ENCODE measurements at regions not wholly inside any gene's neighbourhood (a gene's known extent, or its start where the extent isn't known, plus 50 kb on each side); places are given as distances from the start of the nearest gene placed in this dataset.
"Not testable (repeated sequence)": the region's sequence is repeated elsewhere in the genome, so short reads cannot be mapped to it uniquely, and the experiment has no call there.

DNA sequence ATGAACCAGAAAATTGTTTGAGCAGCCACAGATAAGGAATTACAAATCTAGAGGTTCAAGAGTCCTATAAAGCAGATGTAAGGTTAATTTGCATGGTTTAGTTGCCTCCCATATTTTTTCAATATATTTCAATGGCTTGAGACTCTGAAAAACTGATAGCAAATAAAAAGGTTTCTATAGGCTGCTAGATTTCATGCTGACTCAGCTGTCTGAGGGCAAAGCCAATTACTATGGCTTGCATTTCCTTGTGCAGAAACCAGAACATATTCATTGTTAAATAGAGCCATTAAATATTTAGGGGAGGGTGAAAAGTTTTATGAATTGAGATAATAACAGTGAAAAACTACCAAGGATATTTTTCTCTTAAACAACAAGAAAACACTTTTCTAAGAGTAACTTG lies 278.1 kb upstream of the CADM2 start:
- DNase-seq, result no peak

DNA sequence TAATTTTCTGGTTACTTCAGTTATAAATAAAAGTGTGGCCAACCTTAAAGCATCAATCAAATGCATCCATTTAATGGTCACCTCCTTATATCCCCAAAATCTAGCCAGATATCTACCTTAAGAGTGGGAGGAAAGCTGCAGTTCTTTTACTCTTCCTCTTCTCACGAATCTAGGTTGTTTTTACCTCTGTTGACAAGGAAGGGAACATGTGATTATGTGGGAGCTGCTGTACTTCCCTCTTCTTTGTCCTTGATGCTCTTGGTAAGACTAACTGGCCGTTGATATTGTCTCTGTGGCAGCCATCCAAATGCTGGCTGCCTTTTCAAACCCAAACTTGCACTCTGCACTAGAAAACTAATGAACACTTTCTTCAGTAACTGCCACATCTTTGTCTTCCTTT lies 275.3 kb upstream of the CADM2 start:
- DNase-seq, result no peak

DNA sequence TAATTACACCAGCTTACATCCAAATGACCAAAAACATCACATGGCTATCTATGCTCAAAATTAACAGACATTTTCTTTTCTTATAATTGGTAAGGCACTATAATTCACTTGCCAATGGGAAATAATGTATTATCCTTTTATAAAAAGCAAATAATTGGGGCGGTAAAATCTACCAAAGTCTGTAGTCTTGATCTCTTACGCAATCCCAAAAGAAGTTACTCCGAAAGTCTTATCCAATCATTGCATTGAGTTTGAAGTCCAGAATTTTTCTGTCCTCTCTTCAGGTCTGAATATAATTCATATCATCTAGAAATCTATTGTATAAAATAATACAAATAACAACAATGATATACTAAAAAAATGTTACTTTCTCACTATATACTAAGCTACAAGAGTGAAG lies 273.3 kb upstream of the CADM2 start:
- no peak for DNase-seq

DNA sequence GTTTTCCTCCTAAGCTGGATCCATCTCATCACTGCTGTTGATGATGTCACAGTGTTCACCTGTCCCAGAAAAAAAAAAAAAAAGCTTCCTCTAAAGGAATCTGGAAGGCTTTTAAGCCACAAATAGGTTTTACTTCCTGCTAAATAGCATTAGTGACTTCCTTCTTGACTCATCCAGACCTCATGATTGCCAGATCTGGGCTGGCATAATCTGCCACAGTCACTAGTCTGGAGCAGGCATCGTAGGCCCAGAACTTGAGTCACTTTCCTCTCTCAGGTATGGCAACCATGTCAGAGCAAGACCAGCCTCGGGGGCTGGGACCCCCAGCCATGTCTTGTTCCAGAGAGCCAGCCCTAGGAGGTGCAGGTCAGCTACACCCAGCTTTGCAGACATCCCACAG lies 266.5 kb upstream of the CADM2 start:
- DNase-seq, result no peak

DNA sequence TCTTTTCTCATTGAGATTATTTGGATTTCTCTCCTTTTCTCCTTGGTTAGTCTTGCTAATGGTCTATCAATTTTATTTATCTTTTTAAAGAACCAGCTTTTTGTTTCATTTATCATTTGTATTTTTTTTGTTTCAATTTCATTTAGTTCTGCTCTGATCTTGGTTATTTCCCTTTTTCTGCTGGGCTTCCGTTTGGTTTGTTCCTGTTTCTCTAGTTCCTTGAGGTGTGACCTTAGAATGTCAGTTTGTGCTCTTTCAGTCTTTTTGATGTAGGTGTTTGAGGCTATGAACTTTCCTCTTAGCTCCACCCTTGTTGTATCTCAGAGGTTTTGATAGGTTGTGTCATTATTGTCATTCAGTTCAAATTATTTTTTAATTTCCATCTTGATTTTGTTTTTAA lies 248.5 kb upstream of the CADM2 start:
- DNase-seq, result not testable (repeated sequence)

DNA sequence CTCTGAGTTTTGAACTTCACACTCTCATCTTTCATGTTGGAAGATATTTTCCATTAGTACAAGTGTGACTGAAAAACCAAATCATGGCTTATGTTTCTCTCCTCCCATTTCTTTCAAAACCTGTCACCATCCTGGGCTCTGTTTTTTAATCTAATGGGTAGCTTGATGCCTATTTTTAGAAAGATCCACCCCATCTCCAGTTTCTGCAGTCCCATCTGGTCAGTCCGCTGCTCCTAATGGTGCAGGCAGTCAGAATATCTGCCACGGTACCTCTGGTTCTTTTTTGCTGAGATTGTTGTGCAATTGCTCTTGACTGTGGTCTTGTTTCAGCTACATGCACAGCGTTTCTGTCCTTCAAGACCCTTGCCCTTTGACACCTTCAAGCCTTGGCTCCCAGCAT lies 240.9 kb upstream of the CADM2 start:
- DNase-seq, result no peak

DNA sequence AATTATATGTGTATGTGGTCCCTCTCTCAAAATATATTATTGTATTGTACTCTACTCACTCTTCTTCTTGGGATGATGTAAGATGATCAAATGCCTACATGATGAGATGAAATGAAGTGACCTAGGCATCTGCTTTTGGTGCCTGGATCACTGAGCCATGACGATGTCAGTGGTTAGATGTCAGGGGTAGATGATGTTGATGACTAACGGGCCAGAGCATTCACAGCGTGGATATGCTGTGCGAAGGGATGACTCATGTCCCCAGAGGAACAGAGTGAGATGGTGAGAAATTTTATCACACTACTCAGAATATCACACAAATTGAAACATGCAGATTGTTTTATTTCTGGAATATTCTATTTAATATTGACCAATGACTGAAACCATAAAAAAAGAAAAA lies 233.9 kb upstream of the CADM2 start:
- peak; percentile 91 for DNase-seq

DNA sequence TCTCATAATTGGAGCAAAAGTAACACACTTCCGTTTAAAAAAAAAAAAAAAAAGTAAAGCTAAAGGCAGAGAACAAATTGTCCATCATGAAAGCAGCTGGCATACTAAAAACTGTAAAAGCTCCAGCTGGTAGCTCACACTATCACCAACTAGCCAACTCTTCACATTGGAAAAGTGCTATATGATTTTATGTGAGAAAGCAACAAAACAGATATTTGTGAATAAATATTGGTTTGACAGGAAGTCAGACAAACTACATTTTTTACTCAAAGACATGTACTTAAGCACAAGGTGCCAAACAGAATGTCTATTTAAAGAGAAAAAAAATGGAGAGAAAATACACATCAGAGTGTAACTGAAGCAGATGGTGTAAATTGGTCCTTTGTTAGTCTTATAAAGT lies 231.2 kb upstream of the CADM2 start:
- no peak for DNase-seq

DNA sequence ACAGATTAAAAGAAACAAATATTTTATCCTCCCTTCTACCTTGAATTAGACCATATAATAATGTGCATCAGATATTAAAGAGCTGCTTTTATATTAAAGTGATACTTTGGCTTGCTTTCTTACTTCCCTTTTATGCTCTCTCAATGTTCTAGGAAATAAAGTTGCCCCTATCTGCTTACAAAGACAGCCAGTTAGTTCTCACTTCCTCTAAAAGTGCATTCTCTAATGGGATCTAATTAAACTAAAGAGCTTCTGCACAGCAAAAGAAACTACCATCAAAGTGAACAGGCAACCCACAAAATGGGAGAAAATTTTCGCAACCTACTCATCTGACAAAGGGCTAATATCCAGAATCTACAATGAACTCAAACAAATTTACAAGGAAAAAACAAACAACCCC lies 224.1 kb upstream of the CADM2 start:
- not testable (repeated sequence) for DNase-seq

DNA sequence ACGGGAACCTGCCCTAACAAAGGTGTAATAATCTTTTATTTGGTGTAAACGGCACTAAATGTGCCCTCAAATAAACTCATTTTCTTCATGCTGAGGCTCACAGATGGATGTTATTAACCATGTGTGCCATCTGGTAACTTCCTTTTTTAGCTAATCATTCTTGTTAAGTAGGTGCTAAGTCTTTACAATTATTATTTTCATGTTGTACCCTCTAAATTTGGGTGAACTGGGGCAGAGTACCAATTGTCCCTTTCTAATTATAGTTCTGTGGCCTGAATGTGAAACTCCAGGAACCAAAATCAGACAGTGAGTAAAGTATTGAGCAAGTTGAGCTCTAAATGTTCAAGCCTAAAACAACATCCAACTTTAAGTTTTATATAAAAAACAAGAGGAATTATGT lies 220.7 kb upstream of the CADM2 start:
- no peak for DNase-seq

DNA sequence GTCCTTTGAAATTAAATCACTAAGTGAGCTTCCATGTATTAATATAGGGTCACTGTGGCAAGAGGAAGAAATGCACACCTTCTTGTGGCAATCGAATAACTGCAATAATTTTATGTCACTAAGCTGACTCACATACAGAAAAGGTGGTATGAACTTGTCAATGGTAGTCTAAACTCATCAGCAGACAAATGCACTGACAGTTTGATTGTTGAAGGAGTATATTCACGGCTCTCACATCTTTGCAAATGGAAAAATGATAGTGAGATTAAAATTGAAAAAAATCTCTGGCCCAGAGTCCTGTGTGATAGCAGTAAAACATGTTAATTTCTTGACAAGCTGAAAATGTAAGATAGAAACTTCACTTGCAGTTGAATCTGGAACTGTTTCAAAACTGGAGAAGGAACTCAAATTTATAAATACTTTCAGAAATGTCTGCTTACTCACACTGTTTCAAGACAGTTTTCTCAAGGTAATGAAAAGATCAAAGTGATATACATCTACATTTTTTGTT lies 215.8 kb upstream of the CADM2 start:
- DNase-seq, result no peak

DNA sequence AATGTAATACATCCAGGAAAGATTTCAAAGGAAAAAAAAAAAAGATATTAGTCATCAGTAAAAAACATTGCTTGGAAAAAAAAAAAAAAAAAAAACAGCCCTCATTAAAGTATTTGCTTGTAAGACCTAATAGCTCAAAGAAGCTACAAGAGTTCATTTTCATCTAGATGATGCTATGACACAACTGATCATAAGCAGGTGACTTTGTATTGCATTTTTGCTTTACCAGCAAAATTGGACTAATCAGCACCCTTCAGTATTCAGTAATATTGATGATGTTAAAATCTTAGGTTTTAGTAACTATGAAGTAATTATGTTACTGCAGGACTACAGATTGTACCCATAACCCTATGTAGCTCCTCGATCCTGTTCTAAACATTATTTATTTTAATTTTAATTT lies 214.7 kb upstream of the CADM2 start:
- DNase-seq, result no peak

DNA sequence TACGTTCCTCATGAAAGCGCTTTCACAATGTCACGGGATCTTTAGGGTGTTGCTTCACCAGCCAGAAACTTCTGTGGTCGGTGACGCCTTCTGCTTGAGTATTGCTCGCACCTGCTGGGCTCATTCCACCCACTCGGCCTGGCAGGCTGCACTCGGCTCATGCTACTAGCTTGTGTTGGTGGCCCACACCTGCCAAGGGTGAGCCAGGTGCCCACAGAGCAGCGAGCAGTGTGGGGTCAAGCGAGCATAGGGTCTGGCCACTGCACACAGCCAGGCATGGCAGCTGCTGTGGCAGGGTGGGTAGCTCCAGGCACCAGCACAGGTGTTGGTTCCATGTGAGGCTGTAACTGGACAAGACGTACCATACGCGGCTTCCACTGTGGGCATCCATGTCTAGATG lies 202.9 kb upstream of the CADM2 start:
- no peak for DNase-seq

DNA sequence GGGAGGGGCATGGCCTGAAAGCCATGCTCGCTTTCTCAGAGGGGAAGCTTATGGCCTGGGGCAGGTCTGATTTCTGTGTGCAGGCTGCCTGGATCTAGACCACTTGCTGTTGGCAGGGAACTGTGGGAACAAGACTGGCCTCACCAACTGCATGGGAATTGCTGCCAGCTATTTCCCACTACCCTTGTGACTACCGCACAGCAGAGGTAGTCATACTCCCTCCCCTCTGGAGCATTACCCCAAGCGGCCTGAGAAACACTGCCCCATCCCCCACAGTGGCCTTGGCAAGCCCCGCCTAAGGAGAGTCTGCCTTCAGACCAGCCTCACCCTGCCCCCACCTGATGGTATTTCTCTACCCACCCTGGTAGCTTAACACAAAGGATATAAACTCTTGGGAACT lies 199.4 kb upstream of the CADM2 start:
- no peak for DNase-seq

DNA sequence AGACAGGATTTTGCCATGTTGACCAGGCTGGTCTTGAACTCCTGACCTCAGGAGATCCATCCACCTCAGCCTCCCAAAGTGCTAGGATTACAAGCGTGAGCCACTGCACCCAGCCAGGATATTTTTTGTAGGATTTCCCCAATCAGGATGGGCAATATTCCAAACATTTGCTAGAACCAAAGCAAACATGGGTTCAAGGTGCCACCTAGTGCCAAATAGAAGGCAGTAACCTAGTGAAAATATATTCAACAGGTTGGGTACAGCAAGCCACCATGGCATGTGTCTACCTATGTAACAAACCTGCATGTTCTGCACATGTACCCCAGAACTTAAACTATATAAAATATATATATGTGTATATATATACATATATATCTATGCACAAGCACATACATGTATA lies 185.9 kb upstream of the CADM2 start:
- DNase-seq, result no peak

DNA sequence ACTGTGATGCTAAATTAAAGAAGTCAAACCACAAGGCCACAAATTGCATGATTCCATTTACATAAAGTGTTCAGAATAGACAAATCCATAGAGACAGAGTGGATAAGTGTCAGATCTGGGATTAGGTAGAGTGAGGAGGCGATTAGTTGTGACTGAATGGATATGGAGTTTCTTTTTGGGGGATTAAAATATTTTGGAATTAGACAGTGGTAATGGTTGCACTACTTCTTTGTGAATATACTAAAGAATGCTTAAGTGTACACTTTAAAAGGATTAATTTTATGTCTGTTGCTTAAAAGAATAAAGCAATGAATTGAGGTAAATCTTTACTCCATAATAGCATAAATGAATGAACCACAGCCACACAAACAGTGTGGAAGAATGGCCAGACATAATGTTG lies 175.5 kb upstream of the CADM2 start:
- DNase-seq, result no peak

DNA sequence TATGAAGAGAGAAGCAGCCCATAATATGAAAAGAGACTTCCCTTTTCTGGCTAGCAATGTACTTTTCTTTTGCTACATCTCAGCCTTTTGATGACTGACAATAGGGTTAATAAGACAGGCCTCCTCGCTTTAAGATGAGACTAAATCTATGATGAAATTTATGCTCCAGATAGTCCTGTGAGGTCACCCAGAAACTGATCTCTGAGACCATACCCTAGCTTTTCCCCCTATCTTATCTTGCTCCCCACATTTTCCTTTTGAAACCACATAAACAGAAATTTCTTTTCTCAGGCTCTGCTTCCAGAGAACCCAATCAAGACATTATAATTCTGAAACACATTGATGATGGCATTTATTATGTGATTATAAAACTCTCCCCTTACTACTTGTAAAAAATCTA lies 168.8 kb upstream of the CADM2 start:
- no peak for DNase-seq

DNA sequence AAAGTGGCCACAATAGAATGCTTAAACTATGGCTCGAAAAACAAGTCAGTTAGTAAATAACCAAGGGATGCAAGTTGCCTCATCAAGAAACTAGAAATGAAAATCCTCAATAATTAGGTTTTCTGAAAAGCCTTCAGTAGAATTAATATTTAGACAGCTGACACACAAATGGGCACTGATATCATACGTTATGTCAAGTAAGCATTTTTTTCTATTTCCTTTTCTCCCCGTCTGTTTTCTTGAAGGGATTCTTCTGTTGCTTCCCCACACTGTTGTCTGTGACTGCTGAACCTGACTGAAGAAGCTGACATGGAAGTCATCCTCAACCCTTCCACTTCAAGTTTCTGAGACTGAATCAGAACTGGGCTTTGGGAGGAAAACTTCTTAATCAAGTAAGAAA lies 151.8 kb upstream of the CADM2 start:
- no peak for DNase-seq

DNA sequence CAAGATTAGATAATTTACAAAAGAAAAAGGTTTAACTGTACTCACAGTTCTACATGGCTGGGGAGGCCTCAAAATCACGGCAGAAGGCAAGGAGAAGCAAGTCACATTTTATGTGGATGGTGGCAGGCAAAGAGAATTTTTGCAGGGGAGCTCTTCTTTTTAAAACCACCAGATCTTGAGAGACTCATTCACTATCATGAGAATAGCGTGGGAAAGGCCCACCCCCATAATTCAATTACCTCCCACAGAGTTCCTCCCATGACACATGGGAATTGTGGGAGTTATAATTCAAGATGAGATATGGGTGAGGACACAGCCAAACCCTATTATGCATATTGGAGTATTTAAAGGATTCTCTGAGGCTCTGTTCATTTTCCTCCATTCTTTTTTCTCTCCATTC lies 138.7 kb upstream of the CADM2 start:
- no peak for DNase-seq

DNA sequence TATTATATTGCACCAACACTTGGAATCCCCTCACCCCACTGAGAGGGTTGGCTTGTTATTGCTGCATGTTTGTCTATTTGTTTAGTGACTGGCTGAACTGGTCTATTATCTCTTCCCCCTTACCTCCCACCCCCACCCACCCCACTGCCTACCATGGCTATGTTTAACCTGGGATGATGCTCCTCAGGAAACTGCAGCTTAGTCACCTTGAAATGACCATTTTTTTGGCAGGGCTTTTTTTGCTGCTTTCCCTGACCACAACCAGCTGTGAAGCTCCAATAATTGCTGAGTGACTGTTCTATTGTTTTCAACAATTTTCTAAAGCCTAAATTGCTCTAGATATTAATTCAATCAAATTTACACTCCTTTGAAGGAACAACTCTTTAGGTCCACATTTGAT lies 137.9 kb upstream of the CADM2 start:
- DNase-seq, result no peak

DNA sequence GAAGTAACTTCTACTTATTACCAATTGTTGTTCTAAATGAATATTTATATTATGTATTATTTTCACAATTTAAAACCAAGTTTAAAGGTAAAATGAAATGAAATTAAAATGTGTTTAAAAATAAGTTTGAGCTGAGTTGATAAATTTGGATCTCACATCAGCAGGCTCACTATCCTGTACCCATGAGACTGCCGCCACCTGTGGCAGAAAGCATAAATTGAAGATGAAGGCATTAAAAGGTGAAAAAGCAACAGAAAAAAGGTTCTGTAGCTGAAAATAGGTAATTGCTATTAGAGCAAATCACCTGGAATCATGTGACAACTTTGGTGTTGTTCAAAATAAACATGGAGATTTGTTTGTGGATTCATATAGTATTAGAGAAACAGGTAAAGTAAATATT lies 133.0 kb upstream of the CADM2 start:
- no peak for DNase-seq

DNA sequence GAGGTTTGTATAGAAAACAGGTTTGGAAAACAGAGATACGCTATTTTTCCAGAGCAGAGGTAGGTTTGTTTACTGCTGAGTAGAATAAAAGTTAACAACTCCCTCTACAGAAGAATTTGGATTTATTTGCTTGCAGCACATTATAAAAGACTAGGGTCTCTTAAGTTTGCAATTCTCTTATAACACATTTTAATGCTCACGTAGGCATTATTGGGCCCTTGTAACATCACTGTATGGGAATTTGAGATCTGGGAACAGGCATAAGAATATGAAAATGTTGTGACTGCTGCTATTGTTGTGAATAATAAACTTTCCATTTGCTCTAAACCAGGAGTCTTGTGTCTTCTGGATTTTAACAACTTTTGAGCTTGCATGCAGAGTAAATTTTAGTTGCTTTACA lies 128.3 kb upstream of the CADM2 start:
- no peak for DNase-seq

DNA sequence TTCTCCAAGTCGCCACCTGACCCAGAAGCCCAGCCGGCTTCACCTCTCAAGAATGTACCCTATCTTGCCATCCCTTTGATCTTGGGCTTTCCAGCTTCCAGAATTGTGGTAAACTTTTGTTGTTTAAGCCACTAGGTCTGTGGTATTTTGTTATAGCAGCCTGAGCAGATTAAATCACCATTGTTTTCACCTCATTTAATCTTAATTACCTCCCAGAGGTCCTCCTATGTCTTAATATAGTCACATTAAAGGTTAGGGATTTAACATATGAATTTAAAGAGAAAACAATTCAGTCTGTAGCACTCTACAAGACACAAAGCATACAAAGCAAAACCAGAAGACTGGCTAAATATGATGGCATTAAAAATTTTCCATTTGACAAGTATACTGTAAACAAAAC lies 123.4 kb upstream of the CADM2 start:
- no peak for DNase-seq

DNA sequence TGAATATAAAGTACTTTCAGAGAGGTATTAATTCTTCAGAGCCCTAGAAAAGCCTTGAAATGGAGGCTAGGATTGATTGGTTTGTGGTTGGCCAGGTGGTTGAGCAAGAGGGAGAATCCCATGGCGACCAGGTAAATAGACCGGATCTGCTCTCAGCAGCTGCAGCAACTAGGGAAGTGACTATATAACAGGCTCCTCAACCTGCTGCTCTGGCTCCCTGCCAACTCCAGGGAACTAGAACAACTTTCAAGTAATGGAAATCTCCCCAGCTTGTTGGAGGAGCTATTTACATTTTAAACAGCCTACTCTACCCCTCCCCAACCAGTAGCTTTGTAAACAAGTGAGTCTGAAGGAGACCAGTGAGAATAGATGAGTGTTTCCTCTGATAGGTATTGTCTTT lies 121.8 kb upstream of the CADM2 start:
- no peak for DNase-seq

DNA sequence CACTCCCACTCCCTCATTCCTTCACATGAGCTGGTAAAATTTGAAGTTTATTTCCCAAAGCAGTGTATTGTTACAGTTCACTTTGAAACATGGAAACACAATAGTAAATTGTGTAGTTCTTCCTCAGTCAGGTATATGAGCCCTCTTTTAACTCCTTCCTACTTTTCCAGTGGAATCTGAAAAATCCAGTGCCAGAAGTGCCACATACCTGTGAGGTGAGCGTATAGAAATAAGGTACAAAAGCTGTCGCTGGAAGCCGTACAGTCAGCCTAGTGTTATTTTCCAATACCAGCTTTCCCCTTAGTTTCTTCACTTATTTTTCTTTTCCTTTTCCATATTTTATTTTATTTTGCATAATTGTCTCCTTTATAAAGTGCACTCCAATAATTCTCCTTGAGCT lies 81.7 kb upstream of the CADM2 start:
- no peak for DNase-seq

DNA sequence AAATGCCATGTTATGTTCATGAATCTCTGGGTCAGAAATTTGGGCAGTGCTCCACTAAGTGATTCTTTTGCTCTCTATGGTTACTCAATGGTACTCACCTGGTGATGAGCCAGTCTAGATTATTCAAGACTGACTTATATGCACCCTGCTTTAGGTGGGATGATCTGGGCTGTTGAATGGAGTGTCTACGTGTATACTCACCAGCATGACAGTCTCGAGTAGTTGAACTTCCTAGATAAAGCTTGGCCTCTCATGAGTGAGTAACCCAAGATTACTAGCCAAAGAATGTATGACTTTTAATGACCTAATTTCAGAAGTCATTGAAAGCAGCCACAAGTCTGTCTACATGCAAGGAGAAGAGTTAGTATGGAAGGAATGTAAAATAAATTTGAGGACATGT lies 77.5 kb upstream of the CADM2 start:
- no peak for DNase-seq
